ENCODE measurements at regions not wholly inside any gene's neighbourhood (a gene's known extent, or its start where the extent isn't known, plus 50 kb on each side); places are given as distances from the start of the nearest gene placed in this dataset.
A peak's percentile ranks its signal among the peaks of the same experiment; 100 is the strongest.

DNA sequence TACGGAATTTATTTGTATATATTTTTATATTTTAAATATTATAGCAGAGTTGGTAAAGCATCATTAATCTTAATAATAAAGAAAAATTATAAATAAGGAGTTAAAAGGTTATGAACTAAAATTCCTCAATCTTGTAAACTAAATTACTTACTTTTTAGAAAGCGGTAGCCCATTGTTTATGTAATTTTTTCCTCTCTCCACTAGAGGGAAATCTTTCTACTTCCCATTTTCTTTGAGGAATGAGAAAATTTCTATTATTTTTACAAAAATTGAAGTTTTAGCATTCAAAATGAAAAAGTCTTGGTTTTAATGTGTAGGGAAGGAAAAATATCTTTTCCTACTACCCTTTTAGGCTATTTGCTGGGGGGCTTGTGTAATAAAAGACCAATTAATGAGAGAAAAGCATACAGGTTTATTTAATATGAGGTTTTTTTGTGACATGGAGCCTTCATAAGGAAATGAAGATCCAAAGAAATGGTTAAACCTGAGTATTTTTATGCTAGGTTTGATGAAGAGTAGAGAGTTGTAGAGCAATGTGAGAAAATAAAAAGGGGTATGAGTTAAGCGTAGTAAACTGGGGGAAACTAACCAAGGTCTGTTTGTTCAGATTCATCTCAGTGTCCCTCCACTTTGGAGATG lies 68.7 kb upstream of the ADAD1 start:
- no peak overlapping the region for H3K56ac ChIP-seq (ENCODE audit: insufficient read length, low read depth, low read length)
- no peak overlapping the region for H2BK12ac ChIP-seq (ENCODE audit: insufficient read length, low read depth, low read length)
- TF ChIP-seq, protein P1, sequence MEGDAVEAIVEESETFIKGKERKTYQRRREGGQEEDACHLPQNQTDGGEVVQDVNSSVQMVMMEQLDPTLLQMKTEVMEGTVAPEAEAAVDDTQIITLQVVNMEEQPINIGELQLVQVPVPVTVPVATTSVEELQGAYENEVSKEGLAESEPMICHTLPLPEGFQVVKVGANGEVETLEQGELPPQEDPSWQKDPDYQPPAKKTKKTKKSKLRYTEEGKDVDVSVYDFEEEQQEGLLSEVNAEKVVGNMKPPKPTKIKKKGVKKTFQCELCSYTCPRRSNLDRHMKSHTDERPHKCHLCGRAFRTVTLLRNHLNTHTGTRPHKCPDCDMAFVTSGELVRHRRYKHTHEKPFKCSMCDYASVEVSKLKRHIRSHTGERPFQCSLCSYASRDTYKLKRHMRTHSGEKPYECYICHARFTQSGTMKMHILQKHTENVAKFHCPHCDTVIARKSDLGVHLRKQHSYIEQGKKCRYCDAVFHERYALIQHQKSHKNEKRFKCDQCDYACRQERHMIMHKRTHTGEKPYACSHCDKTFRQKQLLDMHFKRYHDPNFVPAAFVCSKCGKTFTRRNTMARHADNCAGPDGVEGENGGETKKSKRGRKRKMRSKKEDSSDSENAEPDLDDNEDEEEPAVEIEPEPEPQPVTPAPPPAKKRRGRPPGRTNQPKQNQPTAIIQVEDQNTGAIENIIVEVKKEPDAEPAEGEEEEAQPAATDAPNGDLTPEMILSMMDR (conservative IDR thresholded peaks at IDR 0.05) = peak; percentile 77
- H4K91ac ChIP-seq (ENCODE audit: insufficient read length, low read depth, low read length) = no peak overlapping the region
- no peaks in the 10 kb centered on the region for H3K27me3 ChIP-seq (ENCODE audit: insufficient read depth, low read length)
- DNase-seq = no peak
- H3T11ph ChIP-seq (ENCODE audit: low read length) = no peak overlapping the region
- no peak overlapping the region; a peak in 1 of 7 replicates for H3K27ac Mint-ChIP-seq
- H3K23ac ChIP-seq (ENCODE audit: insufficient read length, low read depth, low read length) = no peak overlapping the region
- no peaks in the 10 kb centered on the region for H3K79me2 ChIP-seq (ENCODE audit: insufficient read depth, low read length)
- no peaks in the 10 kb centered on the region for H3K23me2 ChIP-seq (ENCODE audit: insufficient read length, low read depth, low read length, poor library complexity, severe bottlenecking)
- no peak overlapping the region for H3K14ac ChIP-seq (ENCODE audit: insufficient read depth, low read length)
- H3K4me1 Mint-ChIP-seq = 0 out of 4 replicates have a peak, but pooled peaks cover 0 to 2% of the 10 kb centered on the region in 2 experiments
- H3K27me3 Mint-ChIP-seq (ENCODE audit: low read depth) = no peaks in the 10 kb centered on the region
- no peak overlapping the region for H2BK20ac ChIP-seq (ENCODE audit: low read depth, low read length, poor library complexity, severe bottlenecking)
- no peaks in the 10 kb centered on the region for H3K4me1 ChIP-seq (ENCODE audit: insufficient read depth, low read length)
- no peak overlapping the region for H3K4me2 ChIP-seq (ENCODE audit: insufficient read depth, insufficient read length, low read length)
- no peak overlapping the region for H2BK15ac ChIP-seq (ENCODE audit: low read depth, low read length)
- H4K20me1 ChIP-seq (ENCODE audit: control insufficient read depth, insufficient read depth, insufficient read length) = no peaks in the 10 kb centered on the region
- no peak overlapping the region for H2BK5ac ChIP-seq (ENCODE audit: insufficient read length, low read length)
- H3K9ac ChIP-seq (ENCODE audit: extremely low read depth, insufficient read length, low read length) = no peak overlapping the region
- H3K27ac ChIP-seq (ENCODE audit: insufficient read length, low read depth, low read length) = no peak overlapping the region
- H2AK5ac ChIP-seq (ENCODE audit: insufficient read length, low read length) = no peak overlapping the region
- H3K79me1 ChIP-seq (ENCODE audit: insufficient read depth, low read depth, low read length, poor library complexity, severe bottlenecking) = no peaks in the 10 kb centered on the region
- peaks cover 0 to 7% (median 0%) of the 10 kb centered on the region in 3 experiments; a peak in 3 of 7 replicates for H3K36me3 Mint-ChIP-seq (ENCODE audit: insufficient read depth in 1 of 3, low read depth in 3 of 3)
- H3K9me3 ChIP-seq (ENCODE audit: control insufficient read depth, low read depth, low read length) = no peaks in the 10 kb centered on the region
- no peak overlapping the region for H3K18ac ChIP-seq (ENCODE audit: insufficient read length, low read depth, low read length)
- H2BK120ac ChIP-seq (ENCODE audit: low read depth, low read length, poor library complexity, severe bottlenecking) = no peak overlapping the region
- no peak overlapping the region for H2AFZ ChIP-seq (ENCODE audit: low read length)
- H4K5ac ChIP-seq (ENCODE audit: insufficient read length, low read depth, low read length) = no peak overlapping the region
- no peak overlapping the region for H3K4me3 Mint-ChIP-seq
- H3K9me3 Mint-ChIP-seq = no peaks in the 10 kb centered on the region
- H3K4ac ChIP-seq (ENCODE audit: low read depth, low read length) = no peak overlapping the region
- no CpG with 5 or more reads among the region's 3 CpGs for WGBS (ENCODE audit: extremely low coverage, insufficient read length, low lambda C conversion rate)
- H4K8ac ChIP-seq (replicated peaks; ENCODE audit: insufficient read length, low read depth, low read length) = no peak overlapping the region

All from H9 (cell line).